Chondrocyte (in vitro differentiated cells): ENCODE measurements at regions not wholly inside any gene's neighbourhood (a gene's known extent, or its start where the extent isn't known, plus 50 kb on each side); places are given as distances from the start of the nearest gene placed in this dataset.

Source experiments
- DNase-seq: peaks from one replicate; pipeline ENCODE4 v3.0.0; 2021; ENCODE audit warnings: mixed read lengths, low spot score
- H3K27ac Mint-ChIP-seq: one replicate; pipeline ENCODE4 v1.8.0; 2021; ENCODE audit warnings: mild to moderate bottlenecking, moderate library complexity, mixed read lengths; ENCODE audit not compliant: unreplicated experiment
- H3K27me3 Mint-ChIP-seq: 2 replicates; pipeline ENCODE4 v1.8.0; 2021; ENCODE audit warnings: low read depth, mixed read lengths
- H3K36me3 Mint-ChIP-seq: 2 replicates; pipeline ENCODE4 v1.8.0; 2021; ENCODE audit warnings: low read depth, mixed read lengths
- H3K4me1 Mint-ChIP-seq: 2 replicates; pipeline ENCODE4 v1.8.0; 2021; ENCODE audit warnings: low read depth, mild to moderate bottlenecking, mixed read lengths
- H3K4me3 Mint-ChIP-seq: one replicate; pipeline ENCODE4 v1.8.0; 2021; ENCODE audit warnings: mild to moderate bottlenecking, moderate library complexity, mixed read lengths; ENCODE audit not compliant: unreplicated experiment
- H3K9me3 Mint-ChIP-seq: 2 replicates; pipeline ENCODE4 v1.8.0; 2021; ENCODE audit warnings: low read depth, mixed read lengths
- TF ChIP-seq, protein P1 (sequence below): fragments of 200-600 bp; sonication (generic); IDR thresholded peaks from 2 replicates; pipeline ENCODE4 v1.5.0; 2021; ENCODE audit warnings: antibody characterized with exemption, mild to moderate bottlenecking, moderate library complexity

DNA sequence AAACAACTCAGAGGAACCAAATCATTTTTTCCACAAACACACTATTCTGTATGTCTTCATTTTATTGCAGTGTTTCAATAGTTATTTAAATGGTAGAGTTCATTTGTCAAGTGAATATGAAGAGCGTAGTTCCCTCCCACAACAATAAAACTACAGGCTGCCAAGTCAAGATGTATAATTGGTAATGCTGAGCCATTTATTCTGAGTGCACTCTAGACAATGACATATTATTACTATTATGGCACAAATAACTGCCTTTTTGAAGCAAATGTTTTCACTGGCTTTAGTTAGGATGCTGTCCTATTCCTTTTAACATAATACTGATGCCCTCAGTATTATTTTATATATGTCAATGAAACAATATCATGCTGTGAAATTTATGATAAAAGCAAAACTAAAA lies 102.7 kb upstream of the PCDH15 start:
- Mint-ChIP-seq H3K4me3 (no peak overlapping the region), H3K27ac (no peak overlapping the region), H3K4me1 (no peaks in the 10 kb centered on the region), H3K27me3 (no peaks in the 10 kb centered on the region), H3K36me3 (no peaks in the 10 kb centered on the region), H3K9me3 (no peaks in the 10 kb centered on the region)
- TF ChIP-seq, protein P1, sequence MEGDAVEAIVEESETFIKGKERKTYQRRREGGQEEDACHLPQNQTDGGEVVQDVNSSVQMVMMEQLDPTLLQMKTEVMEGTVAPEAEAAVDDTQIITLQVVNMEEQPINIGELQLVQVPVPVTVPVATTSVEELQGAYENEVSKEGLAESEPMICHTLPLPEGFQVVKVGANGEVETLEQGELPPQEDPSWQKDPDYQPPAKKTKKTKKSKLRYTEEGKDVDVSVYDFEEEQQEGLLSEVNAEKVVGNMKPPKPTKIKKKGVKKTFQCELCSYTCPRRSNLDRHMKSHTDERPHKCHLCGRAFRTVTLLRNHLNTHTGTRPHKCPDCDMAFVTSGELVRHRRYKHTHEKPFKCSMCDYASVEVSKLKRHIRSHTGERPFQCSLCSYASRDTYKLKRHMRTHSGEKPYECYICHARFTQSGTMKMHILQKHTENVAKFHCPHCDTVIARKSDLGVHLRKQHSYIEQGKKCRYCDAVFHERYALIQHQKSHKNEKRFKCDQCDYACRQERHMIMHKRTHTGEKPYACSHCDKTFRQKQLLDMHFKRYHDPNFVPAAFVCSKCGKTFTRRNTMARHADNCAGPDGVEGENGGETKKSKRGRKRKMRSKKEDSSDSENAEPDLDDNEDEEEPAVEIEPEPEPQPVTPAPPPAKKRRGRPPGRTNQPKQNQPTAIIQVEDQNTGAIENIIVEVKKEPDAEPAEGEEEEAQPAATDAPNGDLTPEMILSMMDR, result no peak
- no peak for DNase-seq

DNA sequence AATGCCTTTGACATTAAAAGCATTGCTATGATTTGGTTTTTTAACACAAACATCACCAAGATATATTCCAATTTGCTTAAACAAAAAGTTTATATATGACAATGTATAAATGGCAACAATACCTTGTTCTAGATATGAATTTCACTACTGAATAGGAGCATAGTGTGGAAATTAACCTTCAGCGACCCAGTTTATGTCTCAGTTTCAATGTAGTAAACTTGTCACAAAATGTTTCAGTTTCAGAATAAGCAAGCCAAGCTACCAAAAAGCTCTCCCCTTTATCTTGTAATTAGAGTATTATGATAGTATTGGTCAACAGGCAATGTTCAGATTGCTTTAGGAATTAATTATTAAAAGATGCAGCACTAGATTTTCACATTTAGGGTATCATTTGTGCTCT lies 99.6 kb upstream of the PCDH15 start:
- Mint-ChIP-seq H3K27ac (no peak overlapping the region), H3K9me3 (no peaks in the 10 kb centered on the region), H3K4me1 (no peaks in the 10 kb centered on the region), H3K4me3 (no peak overlapping the region), H3K27me3 (no peaks in the 10 kb centered on the region), H3K36me3 (no peaks in the 10 kb centered on the region)
- TF ChIP-seq, protein P1, result no peak
- DNase-seq, result no peak

DNA sequence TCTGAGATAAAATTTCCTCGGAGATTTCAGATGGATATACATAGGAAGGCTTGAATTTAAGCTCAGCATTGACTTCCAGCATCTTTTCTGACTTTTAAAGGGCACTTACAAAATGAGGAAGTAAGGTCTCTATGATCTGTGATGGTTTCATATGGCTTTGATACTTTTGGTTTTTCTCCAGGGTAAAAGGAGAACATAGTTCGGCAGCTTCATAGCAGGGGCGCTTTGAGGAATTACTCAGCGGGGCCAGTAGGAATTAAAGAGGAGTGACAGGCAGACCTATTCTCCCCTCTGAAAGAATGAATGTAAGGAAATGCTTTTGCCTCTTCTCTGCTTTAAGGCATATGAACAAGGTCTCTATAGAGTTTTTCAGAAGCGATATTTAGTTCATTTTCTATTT lies 80.0 kb upstream of the PCDH15 start:
- Mint-ChIP-seq H3K4me3 (no peak overlapping the region), H3K9me3 (peaks cover 5% of the 10 kb centered on the region), H3K27me3 (peaks cover 7% of the 10 kb centered on the region), H3K36me3 (no peaks in the 10 kb centered on the region), H3K27ac (no peak overlapping the region), H3K4me1 (no peaks in the 10 kb centered on the region)
- TF ChIP-seq, protein P1, result no peak
- no peak for DNase-seq

DNA sequence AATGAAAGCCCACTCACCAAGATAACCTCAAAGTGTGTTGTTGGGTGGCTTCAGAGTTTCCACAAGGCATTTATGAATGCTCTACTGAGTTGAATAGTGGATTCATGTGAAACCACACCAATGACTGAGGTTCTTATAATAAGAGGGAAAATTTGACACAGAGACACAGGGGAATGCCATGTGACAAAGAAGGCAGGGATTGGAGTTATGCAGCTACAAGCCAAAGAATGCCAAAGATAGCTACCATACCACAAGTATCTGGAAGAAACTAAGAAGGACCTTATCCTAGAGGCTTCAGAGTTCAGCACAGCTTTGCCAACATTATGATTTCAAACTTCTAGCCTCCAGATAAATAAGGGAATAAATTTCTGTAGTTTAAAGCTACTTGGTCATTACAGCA lies 68.0 kb upstream of the PCDH15 start:
- Mint-ChIP-seq H3K9me3 (peaks cover 7% of the 10 kb centered on the region), H3K4me3 (no peak overlapping the region), H3K36me3 (no peaks in the 10 kb centered on the region), H3K27me3 (no peaks in the 10 kb centered on the region), H3K4me1 (no peaks in the 10 kb centered on the region), H3K27ac (no peak overlapping the region)
- TF ChIP-seq, protein P1, result no peak
- DNase-seq, result no peak

DNA sequence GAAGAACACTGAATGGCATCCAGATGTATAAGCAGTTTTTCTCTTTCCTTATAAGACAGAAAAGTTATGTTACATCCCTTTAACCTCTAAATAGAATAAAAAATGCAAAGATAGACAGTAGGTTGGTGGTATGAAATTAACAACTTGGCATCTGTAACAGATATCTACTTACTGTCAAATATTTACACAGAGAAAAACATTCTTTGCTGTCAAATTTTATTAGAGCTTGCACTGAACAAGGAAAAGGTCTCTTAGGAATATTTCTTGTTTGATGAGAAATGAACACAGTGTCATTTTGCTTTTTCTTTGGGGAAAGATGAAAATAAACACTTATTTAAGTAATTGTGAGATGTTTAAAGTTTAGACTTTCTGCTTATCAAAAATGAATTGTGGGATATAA lies 65.6 kb upstream of the PCDH15 start:
- DNase-seq, result no peak
- Mint-ChIP-seq H3K27me3 (no peaks in the 10 kb centered on the region), H3K9me3 (peaks cover 7% of the 10 kb centered on the region), H3K4me1 (no peaks in the 10 kb centered on the region), H3K36me3 (no peaks in the 10 kb centered on the region), H3K27ac (no peak overlapping the region), H3K4me3 (no peak overlapping the region)
- TF ChIP-seq, protein P1, result no peak
